Peyer's patch (tissue), 4 donors: ENCODE measurements at regions not wholly inside any gene's neighbourhood (a gene's known extent, or its start where the extent isn't known, plus 50 kb on each side); places are given as distances from the start of the nearest gene placed in this dataset.

Experiments used
- DNase-seq, 3 donors: peaks; one replicate each; pipeline ENCODE4 v3.0.0-alpha.2; 2017 to 2019
- H3K27ac ChIP-seq, 4 donors: fragments of 200-600 bp; sonication (generic); one replicate each; pipeline ENCODE4 v1.5.1; 2016 to 2019
- H3K27me3 ChIP-seq, 2 donors: fragments of 200-600 bp; sonication (generic); one replicate each; pipeline ENCODE4 v1.5.1; 2019
- H3K36me3 ChIP-seq, 3 donors: fragments of 200-600 bp; sonication (generic); one replicate each; pipeline ENCODE4 v1.5.1; 2016 to 2019
- H3K4me1 ChIP-seq, 4 donors: fragments of 200-600 bp; sonication (generic); one replicate each; pipeline ENCODE4 v1.5.1; 2016 to 2019
- H3K4me3 ChIP-seq, 4 donors: fragments of 200-600 bp; sonication (generic); 1 replicate in 3 of 4; 2 replicates in 1 of 4; pipeline ENCODE4 v1.5.1; 2016 to 2019; ENCODE audit warnings: mild to moderate bottlenecking in 1 of 4
- H3K9me3 ChIP-seq, 4 donors: fragments of 200-600 bp; sonication (generic); one replicate each; pipeline ENCODE4 v1.5.1; 2016 to 2019; ENCODE audit warnings: mild to moderate bottlenecking in 1 of 4
- POLR2A ChIP-seq, 2 donors: fragments of 450-650 bp; IDR thresholded peaks; one replicate each; pipeline ENCODE4 v1.5.1; 2017; ENCODE audit warnings: antibody characterized with exemption in 2 of 2, mild to moderate bottlenecking in 2 of 2, moderate library complexity in 2 of 2
- TF ChIP-seq, protein P1 (sequence below), 6 experiments: fragments of 450-650 bp in 4 of 6; fragments of 200-600 bp in 2 of 6; sonication (generic) in 1 of 6; IDR thresholded peaks; one replicate each; pipeline ENCODE4 v1.5.1; 2017 to 2019; ENCODE audit warnings: antibody characterized with exemption in 6 of 6, mild to moderate bottlenecking in 3 of 6, moderate library complexity in 1 of 6

DNA sequence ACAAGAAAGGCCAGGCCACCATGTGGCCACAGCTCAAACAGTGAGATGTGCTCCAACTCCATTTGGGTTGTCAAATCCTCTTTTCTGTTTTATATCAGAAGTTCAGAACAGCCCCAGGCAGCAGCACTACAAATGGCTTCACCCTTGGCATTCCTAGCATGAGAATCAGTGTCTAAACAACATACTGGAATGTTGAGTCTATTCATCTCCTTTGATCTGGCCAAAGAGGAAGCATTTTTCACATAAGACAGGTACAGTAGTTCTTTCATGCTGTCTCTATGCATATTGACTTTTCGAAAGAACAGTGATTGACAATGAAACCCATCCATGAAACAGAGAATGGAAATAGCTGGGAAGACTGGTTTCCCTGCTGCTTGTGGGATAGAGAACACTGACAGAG is 289.5 kb downstream of the USP46 start:
- TF ChIP-seq, protein P1, sequence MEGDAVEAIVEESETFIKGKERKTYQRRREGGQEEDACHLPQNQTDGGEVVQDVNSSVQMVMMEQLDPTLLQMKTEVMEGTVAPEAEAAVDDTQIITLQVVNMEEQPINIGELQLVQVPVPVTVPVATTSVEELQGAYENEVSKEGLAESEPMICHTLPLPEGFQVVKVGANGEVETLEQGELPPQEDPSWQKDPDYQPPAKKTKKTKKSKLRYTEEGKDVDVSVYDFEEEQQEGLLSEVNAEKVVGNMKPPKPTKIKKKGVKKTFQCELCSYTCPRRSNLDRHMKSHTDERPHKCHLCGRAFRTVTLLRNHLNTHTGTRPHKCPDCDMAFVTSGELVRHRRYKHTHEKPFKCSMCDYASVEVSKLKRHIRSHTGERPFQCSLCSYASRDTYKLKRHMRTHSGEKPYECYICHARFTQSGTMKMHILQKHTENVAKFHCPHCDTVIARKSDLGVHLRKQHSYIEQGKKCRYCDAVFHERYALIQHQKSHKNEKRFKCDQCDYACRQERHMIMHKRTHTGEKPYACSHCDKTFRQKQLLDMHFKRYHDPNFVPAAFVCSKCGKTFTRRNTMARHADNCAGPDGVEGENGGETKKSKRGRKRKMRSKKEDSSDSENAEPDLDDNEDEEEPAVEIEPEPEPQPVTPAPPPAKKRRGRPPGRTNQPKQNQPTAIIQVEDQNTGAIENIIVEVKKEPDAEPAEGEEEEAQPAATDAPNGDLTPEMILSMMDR (IDR thresholded peaks at IDR 0.05): no peak
- no peak for TF ChIP-seq POLR2A (IDR thresholded peaks at IDR 0.05)
- Histone ChIP-seq H3K36me3 (no peaks in the 10 kb centered on the region), H3K27me3 (no peaks in the 10 kb centered on the region), H3K4me1 (no peaks in the 10 kb centered on the region), H3K4me3 (no peak overlapping the region), H3K27ac (no peak overlapping the region), H3K9me3 (no peaks in the 10 kb centered on the region)
- DNase-seq: no peak

GRCh38 chr4:52370576-52370975 is 288.5 kb downstream of the USP46 start:
- Histone ChIP-seq H3K27me3 (no peaks in the 10 kb centered on the region), H3K9me3 (no peaks in the 10 kb centered on the region), H3K36me3 (no peaks in the 10 kb centered on the region), H3K27ac (no peak overlapping the region), H3K4me3 (no peak overlapping the region), H3K4me1 (no peaks in the 10 kb centered on the region)
- DNase-seq: no peak
- TF ChIP-seq, protein P1 (IDR thresholded peaks at IDR 0.05): no peak
- TF ChIP-seq POLR2A (IDR thresholded peaks at IDR 0.05): no peak

DNA sequence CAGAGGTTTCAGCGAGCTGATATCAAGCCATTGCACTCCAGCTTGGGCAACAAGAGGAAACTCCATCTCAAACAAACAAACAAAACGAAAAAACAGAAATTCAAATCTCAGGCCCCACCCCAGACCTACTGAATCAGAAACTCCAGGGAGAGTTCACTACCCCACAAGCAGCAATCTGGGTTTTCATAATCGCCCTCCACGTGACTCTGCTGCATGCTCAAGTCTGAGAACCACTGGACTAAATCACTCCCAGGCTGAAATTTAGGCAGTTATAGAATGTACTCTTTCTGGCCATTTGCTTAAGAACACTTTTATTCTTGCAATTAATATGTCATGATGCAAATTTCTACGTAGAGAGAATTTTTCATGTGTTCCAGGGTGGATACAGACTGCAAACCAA is 287.3 kb downstream of the USP46 start:
- TF ChIP-seq POLR2A (IDR thresholded peaks at IDR 0.05): no peak
- TF ChIP-seq, protein P1 (IDR thresholded peaks at IDR 0.05): no peak

DNA sequence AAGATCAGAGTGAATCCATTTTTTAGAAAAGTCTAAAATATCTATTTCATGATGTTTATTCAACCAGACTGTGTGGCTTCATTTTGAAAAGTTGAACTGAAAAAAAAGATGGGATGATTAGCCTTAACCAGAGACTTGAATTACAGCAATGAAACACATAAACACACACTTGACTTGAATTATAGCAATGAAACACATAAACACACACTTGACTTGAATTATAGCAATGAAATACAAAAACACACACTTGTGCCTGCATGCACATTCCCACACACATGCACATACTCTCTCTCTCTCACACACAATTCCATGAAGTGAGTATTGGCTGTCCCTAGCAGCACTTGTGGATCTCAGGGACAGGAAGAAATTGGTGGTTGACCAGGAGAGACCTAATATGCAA is 286.8 kb downstream of the USP46 start:
- no peaks in the 10 kb centered on the region for H3K27me3 ChIP-seq
- TF ChIP-seq POLR2A (IDR thresholded peaks at IDR 0.05): no peak
- TF ChIP-seq, protein P1 (IDR thresholded peaks at IDR 0.05): no peak
- DNase-seq: no peak
- no peaks in the 10 kb centered on the region for H3K36me3 ChIP-seq
- H3K9me3 ChIP-seq: no peaks in the 10 kb centered on the region
- H3K4me3 ChIP-seq: no peak overlapping the region
- H3K27ac ChIP-seq: no peak overlapping the region
- no peaks in the 10 kb centered on the region for H3K4me1 ChIP-seq

More for the DNA sequence above, 287.3 kb downstream of the USP46 start:
- no peak for DNase-seq
- Histone ChIP-seq H3K36me3 (no peaks in the 10 kb centered on the region), H3K4me3 (no peak overlapping the region), H3K9me3 (no peaks in the 10 kb centered on the region), H3K27me3 (no peaks in the 10 kb centered on the region), H3K4me1 (no peaks in the 10 kb centered on the region), H3K27ac (no peak overlapping the region)

GRCh38 chr4:52372747-52373146 is 286.4 kb downstream of the USP46 start:
- Histone ChIP-seq H3K27me3 (no peaks in the 10 kb centered on the region), H3K27ac (no peak overlapping the region), H3K36me3 (no peaks in the 10 kb centered on the region), H3K9me3 (no peaks in the 10 kb centered on the region), H3K4me1 (no peaks in the 10 kb centered on the region), H3K4me3 (no peak overlapping the region)
- TF ChIP-seq POLR2A (IDR thresholded peaks at IDR 0.05): no peak
- TF ChIP-seq, protein P1 (IDR thresholded peaks at IDR 0.05): no peak
- DNase-seq: no peak

DNA sequence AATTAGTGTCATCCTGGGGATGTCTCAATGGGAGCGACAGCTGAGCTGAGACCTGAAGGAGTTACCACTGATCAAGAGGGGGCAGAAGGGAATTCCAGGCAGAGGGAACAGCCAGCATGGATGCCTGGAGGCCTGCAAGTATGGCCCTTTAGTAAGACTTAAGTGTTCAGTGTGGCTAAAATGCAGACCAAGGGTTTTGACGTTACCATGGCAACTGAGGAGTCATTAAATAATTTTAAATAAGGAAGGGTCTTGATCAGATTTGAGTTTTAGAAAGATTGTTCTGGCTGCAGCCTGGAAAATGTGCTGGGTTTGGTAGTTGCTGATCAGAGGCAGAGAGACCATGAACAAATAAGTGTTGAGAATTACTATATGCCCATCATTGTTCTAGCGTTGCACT is 285.5 kb downstream of the USP46 start:
- H3K27ac ChIP-seq: no peak overlapping the region
- H3K4me3 ChIP-seq: no peak overlapping the region
- no peaks in the 10 kb centered on the region for H3K27me3 ChIP-seq
- no peak for DNase-seq
- no peaks in the 10 kb centered on the region for H3K36me3 ChIP-seq
- H3K4me1 ChIP-seq: no peaks in the 10 kb centered on the region
- no peak for TF ChIP-seq POLR2A (IDR thresholded peaks at IDR 0.05)
- TF ChIP-seq, protein P1 (IDR thresholded peaks at IDR 0.05): no peak
- no peaks in the 10 kb centered on the region for H3K9me3 ChIP-seq
